HepG2 (cell line): ENCODE measurements at regions not wholly inside any gene's neighbourhood (a gene's known extent, or its start where the extent isn't known, plus 50 kb on each side); places are given as distances from the start of the nearest gene placed in this dataset.

ENCODE experiments used
- ATAD3A ChIP-seq: sonication (generic); formaldehyde crosslinking; IDR thresholded peaks from 2 replicates; pipeline ENCODE4 v1.4.0; 2020; ENCODE audit warnings: missing genetic modification reagents
- ATF6 ChIP-seq: sonication (generic); formaldehyde crosslinking; conservative IDR thresholded peaks from 2 replicates; pipeline ENCODE4 v1.4.0; 2020; ENCODE audit warnings: missing genetic modification reagents
- EEA1 ChIP-seq: sonication (generic); formaldehyde crosslinking; IDR thresholded peaks from 2 replicates; pipeline ENCODE4 v1.5.1; 2020; ENCODE audit warnings: mild to moderate bottlenecking, missing genetic modification reagents, borderline replicate concordance
- HDAC1 ChIP-seq: sonication (generic); formaldehyde crosslinking; IDR thresholded peaks from 2 replicates; pipeline ENCODE4 v1.5.1; 2020; ENCODE audit warnings: mild to moderate bottlenecking, missing genetic modification reagents
- HNRNPUL1 ChIP-seq: fragments of 200-400 bp; formaldehyde crosslinking; IDR thresholded peaks from 2 replicates; pipeline ENCODE4 v1.6.1; 2017; ENCODE audit warnings: low read depth, mild to moderate bottlenecking, low read length, moderate library complexity
- JUND ChIP-seq: sonication (generic); formaldehyde crosslinking; IDR thresholded peaks from 2 replicates; pipeline ENCODE4 v1.8.0; 2022; ENCODE audit warnings: mild to moderate bottlenecking, missing genetic modification reagents
- SETDB1 ChIP-seq: sonication (generic); formaldehyde crosslinking; IDR thresholded peaks from 2 replicates; pipeline ENCODE4 v1.5.1; 2020; ENCODE audit warnings: missing genetic modification reagents, mild to moderate bottlenecking, borderline replicate concordance
- SIX4 ChIP-seq: sonication (generic); formaldehyde crosslinking; IDR thresholded peaks from 2 replicates; pipeline ENCODE4 v1.4.0; 2020; ENCODE audit warnings: missing genetic modification reagents
- SPEN ChIP-seq: sonication (generic); formaldehyde crosslinking; IDR thresholded peaks from 2 replicates; pipeline ENCODE4 v1.5.1; 2020; ENCODE audit warnings: low read depth, mild to moderate bottlenecking, missing genetic modification reagents
- SRY ChIP-seq: sonication (generic); formaldehyde crosslinking; IDR thresholded peaks from 2 replicates; pipeline ENCODE4 v1.8.0; 2022; ENCODE audit warnings: mild to moderate bottlenecking, missing genetic modification reagents
- TP53 ChIP-seq: sonication (generic); formaldehyde crosslinking; conservative IDR thresholded peaks from 2 replicates; pipeline ENCODE4 v1.4.0; 2020; ENCODE audit warnings: missing genetic modification reagents
- YEATS2 ChIP-seq: sonication (generic); formaldehyde crosslinking; IDR thresholded peaks from 2 replicates; pipeline ENCODE4 v1.4.0; 2020; ENCODE audit warnings: missing genetic modification reagents, borderline replicate concordance
- ZNF274 ChIP-seq: sonication (generic); formaldehyde crosslinking; IDR thresholded peaks from 2 replicates; pipeline ENCODE4 v1.5.1; 2020; ENCODE audit warnings: mild to moderate bottlenecking, missing genetic modification reagents
- ZNF468 ChIP-seq: sonication (generic); formaldehyde crosslinking; IDR thresholded peaks from 2 replicates; pipeline ENCODE4 v1.8.0; 2022; ENCODE audit warnings: mild to moderate bottlenecking, moderate library complexity, missing genetic modification reagents
- ZNF691 ChIP-seq: sonication (generic); formaldehyde crosslinking; IDR thresholded peaks from 2 replicates; pipeline ENCODE4 v1.4.0; 2020; ENCODE audit warnings: missing genetic modification reagents, low read depth, mild to moderate bottlenecking, borderline replicate concordance
- ZNF777 ChIP-seq: sonication (generic); formaldehyde crosslinking; IDR thresholded peaks from 2 replicates; pipeline ENCODE4 v1.4.0; 2020; ENCODE audit warnings: missing genetic modification reagents
- ZNF83 ChIP-seq: sonication (generic); formaldehyde crosslinking; IDR thresholded peaks from 2 replicates; pipeline ENCODE4 v1.4.0; 2020; ENCODE audit warnings: missing genetic modification reagents, mild to moderate bottlenecking, borderline replicate concordance
- TF ChIP-seq, protein P1 (sequence below): IDR thresholded peaks from 2 replicates; pipeline ENCODE4 v1.6.1; 2018; ENCODE audit warnings: missing genetic modification reagents, mild to moderate bottlenecking, missing compliant biosample characterization
- TF ChIP-seq, protein P2 (sequence below): sonication (generic); formaldehyde crosslinking; IDR thresholded peaks from 2 replicates; pipeline ENCODE4 v1.8.0; 2022; ENCODE audit warnings: missing genetic modification reagents, mild to moderate bottlenecking, inconsistent platforms, borderline replicate concordance
- TF ChIP-seq, protein P3 (sequence below): sonication (generic); formaldehyde crosslinking; IDR thresholded peaks from 2 replicates; pipeline ENCODE4 v1.4.0; 2020; ENCODE audit warnings: missing genetic modification reagents

DNA sequence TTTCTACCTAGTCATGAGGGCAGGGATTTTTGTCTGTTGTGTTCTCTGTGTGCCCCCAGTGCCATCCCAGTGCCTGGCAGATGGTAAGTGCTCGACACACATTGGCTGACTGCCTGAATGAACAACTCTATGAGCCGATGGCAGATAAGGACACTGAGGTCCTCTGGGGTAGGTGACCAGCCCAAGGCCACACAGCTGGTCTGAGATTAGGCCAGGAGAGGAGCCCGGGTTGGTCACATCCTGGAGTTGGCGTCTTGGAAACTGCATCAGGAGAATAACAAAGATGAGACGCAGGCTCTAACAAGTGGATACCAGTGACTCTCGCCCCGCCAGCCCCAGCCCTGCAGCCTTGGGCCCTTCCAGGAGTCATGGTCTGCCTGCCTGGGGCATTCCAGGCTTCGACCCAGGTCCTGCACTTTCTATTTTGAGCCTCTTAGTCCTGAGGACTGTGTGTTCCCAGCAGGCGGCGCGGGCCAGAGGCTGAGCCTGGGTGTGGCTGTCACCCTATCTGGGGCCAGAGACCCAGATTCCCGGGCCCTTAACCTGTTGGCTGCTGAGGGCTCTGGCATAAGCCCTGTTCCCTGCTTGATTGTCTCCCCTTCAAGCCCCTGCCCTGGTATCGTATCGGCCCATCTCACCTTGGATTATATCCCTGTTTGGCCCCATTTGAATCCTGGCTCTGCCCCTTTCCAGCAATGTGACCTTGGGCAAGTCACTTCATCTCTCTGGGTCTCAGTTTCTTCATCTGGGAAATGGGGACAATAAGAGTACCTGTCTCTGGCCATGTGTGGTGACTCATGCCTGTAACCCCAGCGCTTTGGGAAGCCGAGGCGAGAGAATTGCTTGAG, 88.3 kb downstream of the CEBPB start (continued):
- peak; percentile 77 for TF ChIP-seq ZNF691
- TF ChIP-seq, protein P1, sequence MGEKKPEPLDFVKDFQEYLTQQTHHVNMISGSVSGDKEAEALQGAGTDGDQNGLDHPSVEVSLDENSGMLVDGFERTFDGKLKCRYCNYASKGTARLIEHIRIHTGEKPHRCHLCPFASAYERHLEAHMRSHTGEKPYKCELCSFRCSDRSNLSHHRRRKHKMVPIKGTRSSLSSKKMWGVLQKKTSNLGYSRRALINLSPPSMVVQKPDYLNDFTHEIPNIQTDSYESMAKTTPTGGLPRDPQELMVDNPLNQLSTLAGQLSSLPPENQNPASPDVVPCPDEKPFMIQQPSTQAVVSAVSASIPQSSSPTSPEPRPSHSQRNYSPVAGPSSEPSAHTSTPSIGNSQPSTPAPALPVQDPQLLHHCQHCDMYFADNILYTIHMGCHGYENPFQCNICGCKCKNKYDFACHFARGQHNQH (CRISPR knock-in tag), result peak; percentile 70
- no peak; the same call in 1 of the 2 replicates for TF ChIP-seq HDAC1 (CRISPR knock-in tag)
- 0 out of 2 replicates have a peak, but pooled peaks have one; percentile 95 for TF ChIP-seq SRY (CRISPR knock-in tag)
- TF ChIP-seq SPEN (CRISPR knock-in tag), result peak; percentile 34
- no peak for TF ChIP-seq SETDB1
- 0 out of 2 replicates have a peak, but pooled peaks have one; percentile 50 for TF ChIP-seq ZNF274 (CRISPR knock-in tag)
- no peak; the same call in 1 of the 2 replicates for TF ChIP-seq EEA1 (CRISPR knock-in tag)
- TF ChIP-seq, protein P2, sequence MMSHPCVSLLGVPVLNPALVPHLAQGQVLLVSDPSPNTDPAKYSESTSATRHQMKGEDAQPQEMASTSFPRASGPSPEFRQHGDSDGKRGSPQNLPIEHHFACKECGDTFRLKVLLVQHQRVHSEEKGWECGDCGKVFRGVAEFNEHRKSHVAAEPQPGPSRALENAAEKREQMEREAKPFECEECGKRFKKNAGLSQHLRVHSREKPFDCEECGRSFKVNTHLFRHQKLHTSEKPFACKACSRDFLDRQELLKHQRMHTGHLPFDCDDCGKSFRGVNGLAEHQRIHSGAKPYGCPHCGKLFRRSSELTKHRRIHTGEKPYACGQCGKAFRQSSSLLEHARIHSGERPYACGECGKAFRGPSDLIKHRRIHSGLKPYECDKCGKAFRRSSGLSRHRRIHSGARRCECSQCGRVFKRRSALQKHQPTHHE (CRISPR knock-in tag), result peak; percentile 60; the same call in 1 of the 2 replicates
- TF ChIP-seq JUND (CRISPR knock-in tag), result no peak
- TF ChIP-seq SIX4 (CRISPR knock-in tag), result peak; percentile 80; the same call in 1 of the 2 replicates
- TF ChIP-seq, protein P3, sequence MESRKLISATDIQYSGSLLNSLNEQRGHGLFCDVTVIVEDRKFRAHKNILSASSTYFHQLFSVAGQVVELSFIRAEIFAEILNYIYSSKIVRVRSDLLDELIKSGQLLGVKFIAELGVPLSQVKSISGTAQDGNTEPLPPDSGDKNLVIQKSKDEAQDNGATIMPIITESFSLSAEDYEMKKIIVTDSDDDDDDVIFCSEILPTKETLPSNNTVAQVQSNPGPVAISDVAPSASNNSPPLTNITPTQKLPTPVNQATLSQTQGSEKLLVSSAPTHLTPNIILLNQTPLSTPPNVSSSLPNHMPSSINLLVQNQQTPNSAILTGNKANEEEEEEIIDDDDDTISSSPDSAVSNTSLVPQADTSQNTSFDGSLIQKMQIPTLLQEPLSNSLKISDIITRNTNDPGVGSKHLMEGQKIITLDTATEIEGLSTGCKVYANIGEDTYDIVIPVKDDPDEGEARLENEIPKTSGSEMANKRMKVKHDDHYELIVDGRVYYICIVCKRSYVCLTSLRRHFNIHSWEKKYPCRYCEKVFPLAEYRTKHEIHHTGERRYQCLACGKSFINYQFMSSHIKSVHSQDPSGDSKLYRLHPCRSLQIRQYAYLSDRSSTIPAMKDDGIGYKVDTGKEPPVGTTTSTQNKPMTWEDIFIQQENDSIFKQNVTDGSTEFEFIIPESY, result peak; percentile 61; the same call in 1 of the 2 replicates
- TF ChIP-seq ZNF468 (CRISPR knock-in tag), result no peak
- TF ChIP-seq ATAD3A (CRISPR knock-in tag), result no peak
- TF ChIP-seq ATF6 (CRISPR knock-in tag), result no peak
- TF ChIP-seq ZNF83 (CRISPR knock-in tag), result 0 out of 2 replicates have a peak, but pooled peaks have one; percentile 54
- TF ChIP-seq TP53 (CRISPR knock-in tag), result no peak; the same call in 1 of the 2 replicates
- TF ChIP-seq ZNF777, result peak; percentile 29; the same call in 1 of the 2 replicates
- no peak for TF ChIP-seq HNRNPUL1
- TF ChIP-seq YEATS2, result no peak
